GM12878 (cell line): ENCODE measurements at regions not wholly inside any gene's neighbourhood (a gene's known extent, or its start where the extent isn't known, plus 50 kb on each side); places are given as distances from the start of the nearest gene placed in this dataset.

ENCODE experiments used
- CEBPB ChIP-seq, 2 experiments: fragments of 150-350 bp in 1 of 2; IDR thresholded peaks; 2 replicates each; pipeline ENCODE4 v1.6.1; 2012 to 2014; ENCODE audit warnings: low read depth in 2 of 2, low read length in 2 of 2, borderline replicate concordance in 1 of 2, inconsistent platforms in 1 of 2
- CTCF ChIP-seq, 3 experiments: IDR thresholded peaks in 2 of 3; conservative IDR thresholded peaks in 1 of 3; 2 replicates each; pipeline ENCODE4 v1.5.1; 2011; ENCODE audit warnings: low read depth in 3 of 3, low read length in 3 of 3, mild to moderate bottlenecking in 3 of 3, control low read depth in 2 of 3, moderate library complexity in 2 of 3, inconsistent platforms in 1 of 3, mixed read lengths in 1 of 3; ENCODE audit not compliant: control insufficient read depth in 2 of 3, insufficient read depth in 1 of 3; ENCODE audit errors: extremely low read depth in 1 of 3
- EGR1 ChIP-seq, 2 experiments: IDR thresholded peaks; 1 replicate in 1 of 2; 2 replicates in 1 of 2; pipeline ENCODE4 v1.6.1; 2011 to 2012; ENCODE audit warnings: low read depth in 2 of 2, low read length in 2 of 2, borderline replicate concordance in 1 of 2, mild to moderate bottlenecking in 1 of 2, moderate library complexity in 1 of 2
- EP300 ChIP-seq, 2 experiments: fragments of 150-350 bp in 1 of 2; IDR thresholded peaks; 2 replicates each; pipeline ENCODE4 v1.6.1; 2011 to 2012; ENCODE audit warnings: low read depth in 2 of 2, low read length in 2 of 2, borderline replicate concordance in 1 of 2, improper control_type of control experiment in 1 of 2, inconsistent platforms in 1 of 2; ENCODE audit not compliant: control insufficient read depth in 1 of 2
- MTA2 ChIP-seq: fragments of 450-650 bp; IDR thresholded peaks from 2 replicates; pipeline ENCODE4 v1.6.1; 2016; ENCODE audit warnings: low read depth, mild to moderate bottlenecking, moderate library complexity
- NRF1 ChIP-seq: conservative IDR thresholded peaks from 2 replicates; pipeline ENCODE4 v1.6.1; 2011; ENCODE audit warnings: mild to moderate bottlenecking, low read depth, low read length, improper control_type of control experiment
- POLR2A ChIP-seq: IDR thresholded peaks from 2 replicates; pipeline ENCODE4 v1.6.1; 2011; ENCODE audit warnings: low read depth, mild to moderate bottlenecking, low read length
- POLR2AphosphoS5 ChIP-seq: IDR thresholded peaks from 2 replicates; pipeline ENCODE4 v1.6.1; 2011; ENCODE audit warnings: mild to moderate bottlenecking, low read length, inconsistent platforms
- RAD51 ChIP-seq: fragments of 450-650 bp; IDR thresholded peaks from 2 replicates; pipeline ENCODE4 v1.6.1; 2016; ENCODE audit warnings: moderate library complexity, mild to moderate bottlenecking, inconsistent platforms

GRCh38 chr7:49264530-49264929 lies 340.2 kb downstream of the CDC14C start:
- no peak for TF ChIP-seq EGR1 (IDR thresholded peaks at IDR 0.05; ENCODE audit: borderline replicate concordance in 1 of 2, low read depth in 2 of 2, low read length in 2 of 2)
- TF ChIP-seq CTCF (IDR thresholded peaks at IDR 0.05 in 2 of 3, conservative IDR thresholded peaks at IDR 0.05 in 1 of 3; ENCODE audit: control insufficient read depth in 2 of 3, extremely low read depth in 1 of 3, insufficient read depth in 1 of 3, low read depth in 3 of 3, low read length in 3 of 3): no peak
- TF ChIP-seq NRF1: no peak
- no peak for TF ChIP-seq EP300 (IDR thresholded peaks at IDR 0.05; ENCODE audit: borderline replicate concordance in 1 of 2, control insufficient read depth in 1 of 2, low read depth in 2 of 2, low read length in 2 of 2)
- TF ChIP-seq MTA2: no peak
- TF ChIP-seq POLR2AphosphoS5: no peak
- no peak for TF ChIP-seq POLR2A
- no peak for TF ChIP-seq RAD51
- TF ChIP-seq CEBPB (IDR thresholded peaks at IDR 0.05; ENCODE audit: borderline replicate concordance in 1 of 2, low read depth in 2 of 2, low read length in 2 of 2): no peak
